ENCODE measurements at regions not wholly inside any gene's neighbourhood (a gene's known extent, or its start where the extent isn't known, plus 50 kb on each side); places are given as distances from the start of the nearest gene placed in this dataset.

- H2AFZ ChIP-seq = no peak overlapping the region
- H3K9ac ChIP-seq = no peak overlapping the region
- H3K36me3 ChIP-seq (ENCODE audit: control insufficient read depth, insufficient read depth, low read length) = no peaks in the 10 kb centered on the region
- H3K79me2 ChIP-seq = no peaks in the 10 kb centered on the region
- no peaks in the 10 kb centered on the region for H3K9me3 ChIP-seq (ENCODE audit: control insufficient read depth, low read length)
- no peak overlapping the region for H3K4me3 ChIP-seq (ENCODE audit: low read depth, low read length)
- no peak for TF ChIP-seq CTCF (IDR thresholded peaks at IDR 0.05)
- no peak overlapping the region for H3K4me2 ChIP-seq (ENCODE audit: low read length)
- no peak overlapping the region for H3K27ac ChIP-seq
- H3K27me3 ChIP-seq (ENCODE audit: control insufficient read depth, insufficient read depth, low read length) = no peaks in the 10 kb centered on the region
- no peaks in the 10 kb centered on the region for H3K4me1 ChIP-seq
These were observed 453.8 kb upstream of the HS3ST5 start for GRCh38 chr6:114796576-114796975.

GRCh38 chr6:114793428-114793827 lies 450.6 kb upstream of the HS3ST5 start:
- Histone ChIP-seq H2AFZ (no peak overlapping the region), H3K4me2 (ENCODE audit: low read length) (no peak overlapping the region), H3K9me3 (ENCODE audit: control insufficient read depth, low read length) (no peaks in the 10 kb centered on the region), H3K4me3 (ENCODE audit: low read depth, low read length) (no peak overlapping the region), H3K27me3 (ENCODE audit: control insufficient read depth, insufficient read depth, low read length) (no peaks in the 10 kb centered on the region), H3K79me2 (no peaks in the 10 kb centered on the region), H3K4me1 (no peaks in the 10 kb centered on the region), H3K9ac (no peak overlapping the region), H3K27ac (no peak overlapping the region), H3K36me3 (ENCODE audit: control insufficient read depth, insufficient read depth, low read length) (no peaks in the 10 kb centered on the region)
- TF ChIP-seq CTCF (IDR thresholded peaks at IDR 0.05) = no peak

GRCh38 chr6:114785235-114786127 lies 442.7 kb upstream of the HS3ST5 start:
- no peak overlapping the region for H3K4me2 ChIP-seq (ENCODE audit: low read length)
- no peak overlapping the region for H2AFZ ChIP-seq
- no peaks in the 10 kb centered on the region for H3K4me1 ChIP-seq
- H3K27me3 ChIP-seq (ENCODE audit: control insufficient read depth, insufficient read depth, low read length) = no peaks in the 10 kb centered on the region
- no peak for TF ChIP-seq CTCF (IDR thresholded peaks at IDR 0.05)
- no peak overlapping the region for H3K9ac ChIP-seq
- H3K9me3 ChIP-seq (ENCODE audit: control insufficient read depth, low read length) = no peaks in the 10 kb centered on the region
- H3K36me3 ChIP-seq (ENCODE audit: control insufficient read depth, insufficient read depth, low read length) = no peaks in the 10 kb centered on the region
- H3K27ac ChIP-seq = no peak overlapping the region
- no peaks in the 10 kb centered on the region for H3K79me2 ChIP-seq
- H3K4me3 ChIP-seq (ENCODE audit: low read depth, low read length) = no peak overlapping the region

- no peaks in the 10 kb centered on the region for H3K4me1 ChIP-seq
These were observed 441.0 kb upstream of the HS3ST5 start for GRCh38 chr6:114783783-114784182.

More at GRCh38 chr6:114783783-114784182, 441.0 kb upstream of the HS3ST5 start:
- Histone ChIP-seq H3K36me3 (ENCODE audit: control insufficient read depth, insufficient read depth, low read length) (no peaks in the 10 kb centered on the region), H3K4me2 (ENCODE audit: low read length) (no peak overlapping the region), H3K27me3 (ENCODE audit: control insufficient read depth, insufficient read depth, low read length) (no peaks in the 10 kb centered on the region), H3K9me3 (ENCODE audit: control insufficient read depth, low read length) (no peaks in the 10 kb centered on the region), H3K79me2 (no peaks in the 10 kb centered on the region), H2AFZ (no peak overlapping the region), H3K4me3 (ENCODE audit: low read depth, low read length) (no peak overlapping the region), H3K27ac (no peak overlapping the region), H3K9ac (no peak overlapping the region)
- no peak for TF ChIP-seq CTCF (IDR thresholded peaks at IDR 0.05)
